Heart left ventricle (tissue), 16 donors: ENCODE measurements at regions not wholly inside any gene's neighbourhood (a gene's known extent, or its start where the extent isn't known, plus 50 kb on each side); places are given as distances from the start of the nearest gene placed in this dataset.
"Not testable (repeated sequence)": the region's sequence is repeated elsewhere in the genome, so short reads cannot be mapped to it uniquely, and the experiment has no call there.

Experiments
- ATAC-seq, 4 donors: fragments of 200-7000 bp; cut with Tn5 transposase; one replicate each; pipeline ENCODE4 v1.9.1; 2020 to 2022; ENCODE audit warnings: moderate library complexity in 4 of 4, mild to moderate bottlenecking in 3 of 4, moderate number of reproducible peaks in 1 of 4
- DNase-seq, 5 donors: peaks; one replicate each; pipeline ENCODE4 v3.0.0-alpha.2; 2020
- H3K27ac ChIP-seq, 12 donors: fragments of 200-600 bp; sonication (generic) in 4 of 12; one replicate each; pipeline versions ENCODE4 v1.5.0 to v1.8.0; 2016 to 2022; ENCODE audit warnings: mild to moderate bottlenecking in 2 of 12
- H3K27me3 ChIP-seq, 9 donors: fragments of 200-600 bp; sonication (generic) in 2 of 9; one replicate each; pipeline versions ENCODE4 v1.5.1 to v1.8.0; 2016 to 2022; ENCODE audit warnings: mild to moderate bottlenecking in 3 of 9
- H3K36me3 ChIP-seq, 9 donors: fragments of 200-600 bp; sonication (generic) in 2 of 9; one replicate each; pipeline versions ENCODE4 v1.5.0 to v1.8.0; 2018 to 2022; ENCODE audit warnings: mild to moderate bottlenecking in 2 of 9
- H3K4me1 ChIP-seq, 12 donors: fragments of 200-600 bp; sonication (generic) in 4 of 12; one replicate each; pipeline versions ENCODE4 v1.5.0 to v1.8.0; 2016 to 2022; ENCODE audit warnings: mild to moderate bottlenecking in 3 of 12
- H3K4me3 ChIP-seq, 12 donors: fragments of 200-600 bp; sonication (generic) in 4 of 12; one replicate each; pipeline versions ENCODE4 v1.5.0 to v1.8.0; 2017 to 2022; ENCODE audit warnings: mild to moderate bottlenecking in 9 of 12, moderate library complexity in 4 of 12
- H3K9me3 ChIP-seq, 12 donors: fragments of 200-600 bp; sonication (generic) in 4 of 12; one replicate each; pipeline versions ENCODE4 v1.5.0 to v1.8.0; 2016 to 2022; ENCODE audit warnings: mild to moderate bottlenecking in 1 of 12
- POLR2A ChIP-seq, 2 donors: fragments of 450-650 bp; IDR thresholded peaks; one replicate each; pipeline ENCODE4 v1.6.1; 2017; ENCODE audit warnings: antibody characterized with exemption in 2 of 2, mild to moderate bottlenecking in 2 of 2, moderate library complexity in 2 of 2
- WGBS, 4 donors: extraction: QIAGEN DNeasy Blood & Tissue Kit in 2 of 4; methylation state at CpG; one replicate each; pipeline versions ENCODE4 v1.1.5 to v1.1.7; 2013 to 2018; 5-methylcytosine and 5-hydroxymethylcytosine counted together
- intact Hi-C, 10 donors: fragments of 100-400 bp; cut with DNase I; formaldehyde crosslinking; loops; one replicate each; pipeline versions ENCODE4 v1.11.1 to v1.14.2; 2022
- TF ChIP-seq, protein P1 (sequence below), 12 donors: fragments of 200-600 bp; sonication (generic) in 4 of 12; IDR thresholded peaks; one replicate each; pipeline versions ENCODE4 v1.5.0 to v1.8.0; 2018 to 2022; ENCODE audit warnings: antibody characterized with exemption in 12 of 12, mild to moderate bottlenecking in 5 of 12
- donor health status: ischemic (EF 13 %, LVEDD 7.1; RV severe dilation, severe dysfunction).
- donor health status: healthy with polysubstance abuse.
- donor health status: DM: no; HTN: yes; CAD: no.
- donor health status: DM: no; HTN: no; CAD: no.
- donor health status: ischemic (EF 25% LVEDD 6.9; RV normal size, moderate dysfunction).
- donor health status: ischemic (EF 25% LVEDD 5.7; RV mildly dilated, moderate dysfunction).
- donor health status: healthy.
- donor health status: DM: yes; HTN: yes; CAD: no.
- donor health status: ischemic (EF 35%, LVEDD 5.7; RV mildly dilated, moderate dysfunction).
- donor health status: nonischemic (EF 11% LVEDD 7.7; RV severe dilation, severe dysfunction).
- donor health status: DM: yes; HTN: yes; CAD: no.
- donor health status: PGD.
- donor health status: ischemic (EF 29% LVEDD 5.4; RV normal size, mild dysfunction).
- donor health status: nonischemic (EF 23%, LVEDD 6.1; RV moderate dilation, normal function).

DNA sequence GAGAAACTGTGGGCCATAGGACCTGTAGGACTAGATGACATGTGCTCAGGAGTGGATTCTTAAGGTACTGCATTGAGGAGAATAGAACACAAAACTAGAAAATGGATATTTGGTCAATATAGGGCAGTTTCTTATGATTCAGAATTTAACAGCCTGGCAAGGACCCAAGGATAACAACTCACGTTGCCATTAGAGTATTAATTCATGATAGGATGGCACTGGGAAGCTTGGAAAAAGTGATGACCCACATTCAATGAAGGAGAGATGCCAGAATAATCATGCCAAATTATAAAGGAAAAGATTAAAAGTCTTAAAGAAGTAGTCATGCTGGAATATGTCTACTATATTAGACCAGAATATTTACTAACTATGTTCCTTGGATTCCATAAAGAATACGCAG, 594.5 kb downstream of the ANKRD50 start:
- no peaks in the 10 kb centered on the region for H3K27me3 ChIP-seq
- no peaks in the 10 kb centered on the region for H3K4me1 ChIP-seq
- no peak overlapping the region for H3K4me3 ChIP-seq
- ATAC-seq (no peak), DNase-seq (no peak)
- TF ChIP-seq POLR2A (IDR thresholded peaks at IDR 0.05), result no peak
- WGBS, 4 donors, result 61 to 79% (median 76%) methylated on average over 2 of the region's 2 CpGs
- no peaks in the 10 kb centered on the region for H3K9me3 ChIP-seq
- intact Hi-C loops, result loop anchor here in 7 of 10 donors (5.0 to 10.0 kb wide), 12 partner anchors 147 to 1013 kb away; partner anchors contain the start of gene SPRY1 (in 1 of the 7)
- H3K36me3 ChIP-seq, result no peaks in the 10 kb centered on the region
- no peak overlapping the region for H3K27ac ChIP-seq

DNA sequence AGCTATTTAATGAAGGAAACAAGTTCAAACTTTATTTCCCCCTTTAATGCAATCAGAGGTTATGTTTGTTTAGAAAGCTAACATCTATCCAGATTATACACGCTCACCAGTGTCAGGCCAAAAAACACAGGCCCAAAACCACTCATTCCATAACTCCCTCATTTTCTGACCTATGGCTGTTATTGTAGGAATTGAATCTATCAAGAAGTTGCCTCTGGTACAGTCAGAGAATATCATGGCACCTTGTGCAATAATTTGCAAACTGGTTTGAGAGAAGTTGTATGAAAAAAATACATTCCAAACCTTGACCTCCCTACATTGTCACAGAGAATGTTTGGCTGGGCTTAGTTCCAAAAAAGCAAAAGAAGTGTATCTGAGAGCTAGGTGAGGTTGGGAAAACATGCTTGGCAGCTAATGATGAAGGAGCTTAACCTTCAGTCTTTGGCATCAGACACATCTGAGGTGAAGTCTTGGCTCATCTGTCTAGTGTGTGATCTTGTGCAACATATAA, 591.0 kb downstream of the ANKRD50 start:
- no peak for TF ChIP-seq POLR2A (IDR thresholded peaks at IDR 0.05)
- TF ChIP-seq, protein P1, sequence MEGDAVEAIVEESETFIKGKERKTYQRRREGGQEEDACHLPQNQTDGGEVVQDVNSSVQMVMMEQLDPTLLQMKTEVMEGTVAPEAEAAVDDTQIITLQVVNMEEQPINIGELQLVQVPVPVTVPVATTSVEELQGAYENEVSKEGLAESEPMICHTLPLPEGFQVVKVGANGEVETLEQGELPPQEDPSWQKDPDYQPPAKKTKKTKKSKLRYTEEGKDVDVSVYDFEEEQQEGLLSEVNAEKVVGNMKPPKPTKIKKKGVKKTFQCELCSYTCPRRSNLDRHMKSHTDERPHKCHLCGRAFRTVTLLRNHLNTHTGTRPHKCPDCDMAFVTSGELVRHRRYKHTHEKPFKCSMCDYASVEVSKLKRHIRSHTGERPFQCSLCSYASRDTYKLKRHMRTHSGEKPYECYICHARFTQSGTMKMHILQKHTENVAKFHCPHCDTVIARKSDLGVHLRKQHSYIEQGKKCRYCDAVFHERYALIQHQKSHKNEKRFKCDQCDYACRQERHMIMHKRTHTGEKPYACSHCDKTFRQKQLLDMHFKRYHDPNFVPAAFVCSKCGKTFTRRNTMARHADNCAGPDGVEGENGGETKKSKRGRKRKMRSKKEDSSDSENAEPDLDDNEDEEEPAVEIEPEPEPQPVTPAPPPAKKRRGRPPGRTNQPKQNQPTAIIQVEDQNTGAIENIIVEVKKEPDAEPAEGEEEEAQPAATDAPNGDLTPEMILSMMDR (IDR thresholded peaks at IDR 0.05), result no peak
- DNase-seq (no peak), ATAC-seq (no peak)
- H3K4me3 ChIP-seq, result no peak overlapping the region
- no peaks in the 10 kb centered on the region for H3K4me1 ChIP-seq
- intact Hi-C loops, result no loop called here
- H3K9me3 ChIP-seq, result no peaks in the 10 kb centered on the region
- H3K27ac ChIP-seq, result no peak overlapping the region
- H3K36me3 ChIP-seq, result no peaks in the 10 kb centered on the region
- H3K27me3 ChIP-seq, result no peaks in the 10 kb centered on the region
- WGBS, 4 donors, result 93 to 94% (median 93%) methylated on average over 1 of the region's 1 CpG

DNA sequence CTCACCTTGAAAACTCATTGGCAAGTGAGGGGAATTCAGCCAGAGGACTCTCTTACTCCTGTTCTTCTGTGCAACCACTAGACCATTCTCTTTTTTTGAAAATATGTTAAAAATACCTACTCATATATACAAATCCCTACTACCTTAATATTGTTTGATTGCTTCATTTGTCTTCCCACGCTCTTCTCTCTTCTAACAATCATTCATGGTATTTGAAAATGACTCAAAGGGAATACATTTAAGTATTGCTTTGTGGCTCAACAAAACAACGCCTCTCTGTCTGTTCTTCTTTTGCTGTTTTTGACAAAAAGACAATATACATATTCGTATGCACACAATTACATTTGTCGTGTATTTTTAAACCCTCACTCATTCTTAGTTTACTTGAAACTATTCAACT, 589.4 kb downstream of the ANKRD50 start:
- H3K4me3 ChIP-seq, result no peak overlapping the region
- TF ChIP-seq POLR2A (IDR thresholded peaks at IDR 0.05), result no peak
- TF ChIP-seq, protein P1 (IDR thresholded peaks at IDR 0.05), result no peak
- no peaks in the 10 kb centered on the region for H3K4me1 ChIP-seq
- no peaks in the 10 kb centered on the region for H3K9me3 ChIP-seq
- no peak for DNase-seq
- no peaks in the 10 kb centered on the region for H3K27me3 ChIP-seq
- WGBS, 4 donors, result 93 to 96% (median 95%) methylated on average over 4 of the region's 4 CpGs
- no peak for ATAC-seq
- no peak overlapping the region for H3K27ac ChIP-seq
- intact Hi-C loops, result no loop called here
- no peaks in the 10 kb centered on the region for H3K36me3 ChIP-seq

DNA sequence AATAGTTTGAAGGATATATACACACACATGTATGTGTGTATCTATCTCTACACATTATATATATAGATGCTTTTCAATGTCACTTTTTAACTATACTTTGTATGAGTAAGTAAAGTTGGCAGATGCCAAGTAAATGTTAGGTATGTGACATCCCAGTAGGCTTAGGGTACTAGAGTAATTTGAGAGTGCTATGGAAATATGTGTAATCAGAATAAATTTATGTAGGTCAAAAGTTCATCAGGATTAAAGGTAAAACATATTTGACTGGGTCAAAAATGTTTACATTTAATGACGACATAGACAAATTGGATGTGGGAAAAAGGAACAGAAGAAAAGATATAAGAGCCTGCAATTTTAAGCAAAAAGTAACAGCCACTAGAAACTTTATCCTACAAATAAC, 588.8 kb downstream of the ANKRD50 start:
- H3K9me3 ChIP-seq, result no peaks in the 10 kb centered on the region
- 79 to 93% (median 90%) methylated on average over 1 of the region's 1 CpG for WGBS, 4 donors
- TF ChIP-seq POLR2A (IDR thresholded peaks at IDR 0.05), result no peak
- TF ChIP-seq, protein P1 (IDR thresholded peaks at IDR 0.05), result no peak
- no peaks in the 10 kb centered on the region for H3K36me3 ChIP-seq
- DNase-seq (no peak), ATAC-seq (no peak)
- H3K27ac ChIP-seq, result no peak overlapping the region
- intact Hi-C loops, result no loop called here
- H3K27me3 ChIP-seq, result no peaks in the 10 kb centered on the region
- H3K4me1 ChIP-seq, result no peaks in the 10 kb centered on the region
- H3K4me3 ChIP-seq, result no peak overlapping the region

DNA sequence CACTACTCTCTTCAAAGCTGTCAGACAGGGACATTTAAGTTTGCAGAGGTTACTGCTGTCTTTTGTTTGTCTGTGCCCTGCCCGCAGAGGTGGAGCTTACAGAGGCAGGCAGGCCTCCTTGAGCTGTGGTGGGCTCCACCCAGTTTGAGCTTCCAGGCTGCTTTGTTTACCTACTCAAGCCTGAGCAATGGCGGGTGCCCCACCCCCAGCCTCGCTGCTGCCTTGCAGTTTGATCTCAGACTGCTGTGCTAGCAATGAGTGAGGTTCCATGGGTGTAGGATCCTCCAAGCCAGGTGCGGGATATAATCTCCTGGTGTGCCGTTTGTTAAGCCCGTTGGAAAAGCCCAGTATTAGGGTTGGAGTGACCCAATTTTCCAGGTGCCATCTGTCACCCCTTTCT, 581.2 kb downstream of the ANKRD50 start:
- DNase-seq, H3K27me3 ChIP-seq, ATAC-seq, intact Hi-C loops, H3K36me3 ChIP-seq, H3K27ac ChIP-seq, H3K4me3 ChIP-seq, H3K4me1 ChIP-seq: not testable (repeated sequence)
- H3K9me3 ChIP-seq, result peaks cover 0 to 30% (median 2%) of the 10 kb centered on the region in 12 donors
- WGBS, 4 donors, result 93 to 100% (median 98%) methylated on average over 5 to 6 of the region's 6 CpGs
